ENCODE measurements at regions not wholly inside any gene's neighbourhood (a gene's known extent, or its start where the extent isn't known, plus 50 kb on each side); places are given as distances from the start of the nearest gene placed in this dataset.

GRCh38 chr1:25053576-25054250, 123.6 kb upstream of the RUNX3 start:
- TF ChIP-seq CTCF (IDR thresholded peaks at IDR 0.05) (no peak), ZFX (IDR thresholded peaks at IDR 0.05; ENCODE audit: borderline replicate concordance) (no peak)
